ENCODE measurements at regions not wholly inside any gene's neighbourhood (a gene's known extent, or its start where the extent isn't known, plus 50 kb on each side); places are given as distances from the start of the nearest gene placed in this dataset.
A peak's percentile ranks its signal among the peaks of the same experiment; 100 is the strongest.
"Not testable (repeated sequence)": the region's sequence is repeated elsewhere in the genome, so short reads cannot be mapped to it uniquely, and the experiment has no call there.

- DNase-seq = peak in 1 of 2 donors; percentile 2
- intact Hi-C loops (cut with DNase I, micrococcal nuclease); ATAC-seq: not testable (repeated sequence)
Observed at GRCh38 chr9:64622058-64622457, 663.0 kb downstream of the FOXD4L5 start.
